Heart right ventricle (tissue), 16 donors: ENCODE measurements at regions not wholly inside any gene's neighbourhood (a gene's known extent, or its start where the extent isn't known, plus 50 kb on each side); places are given as distances from the start of the nearest gene placed in this dataset.

Experiments
- ATAC-seq, 8 donors: fragments of 200-7000 bp; cut with Tn5 transposase; one replicate each; pipeline ENCODE4 v1.9.1; 2020; ENCODE audit warnings: mild to moderate bottlenecking in 8 of 8, moderate library complexity in 8 of 8, moderate number of reproducible peaks in 1 of 8
- DNase-seq, 2 donors: peaks; one replicate each; pipeline ENCODE4 v3.0.0-alpha.2; 2020
- H3K27ac ChIP-seq, 10 donors: fragments of 200-600 bp; sonication (generic) in 2 of 10; one replicate each; pipeline versions ENCODE4 v1.5.0 to v1.8.0; 2020 to 2022; ENCODE audit warnings: mild to moderate bottlenecking in 3 of 10
- H3K27me3 ChIP-seq, 7 donors: fragments of 200-600 bp; one replicate each; pipeline ENCODE4 v1.8.0; 2021 to 2022; ENCODE audit warnings: mild to moderate bottlenecking in 2 of 7
- H3K36me3 ChIP-seq, 9 donors: fragments of 200-600 bp; sonication (generic) in 1 of 9; one replicate each; pipeline versions ENCODE4 v1.5.0 to v1.8.0; 2020 to 2022; ENCODE audit warnings: mild to moderate bottlenecking in 2 of 9
- H3K4me1 ChIP-seq, 9 donors: fragments of 200-600 bp; sonication (generic) in 1 of 9; one replicate each; pipeline versions ENCODE4 v1.5.0 to v1.8.0; 2020 to 2022; ENCODE audit warnings: mild to moderate bottlenecking in 4 of 9
- H3K4me3 ChIP-seq, 10 donors: fragments of 200-600 bp; sonication (generic) in 2 of 10; one replicate each; pipeline versions ENCODE4 v1.5.0 to v1.8.0; 2020 to 2022; ENCODE audit warnings: mild to moderate bottlenecking in 7 of 10, moderate library complexity in 2 of 10
- H3K9me3 ChIP-seq, 11 donors: fragments of 200-600 bp in 10 of 11; sonication (generic) in 2 of 11; one replicate each; pipeline versions ENCODE4 v1.5.0 to v1.8.0; 2013 to 2022; ENCODE audit warnings: mild to moderate bottlenecking in 2 of 11, control low read depth in 1 of 11, moderate library complexity in 1 of 11
- CTCF ChIP-seq, 9 donors: fragments of 200-600 bp; sonication (generic) in 2 of 9; IDR thresholded peaks; one replicate each; pipeline versions ENCODE4 v1.5.0 to v1.8.0; 2021 to 2022; ENCODE audit warnings: antibody characterized with exemption in 9 of 9, mild to moderate bottlenecking in 5 of 9, moderate library complexity in 1 of 9
- WGBS, 2 donors: extraction: QIAGEN DNeasy Blood & Tissue Kit; methylation state at CpG; one replicate each; pipeline ENCODE4 v1.1.7; 2013; ENCODE audit warnings: inconsistent platforms in 1 of 2; 5-methylcytosine and 5-hydroxymethylcytosine counted together
- intact Hi-C, 10 donors: fragments of 100-400 bp; cut with DNase I; formaldehyde crosslinking; loops; one replicate each; pipeline versions ENCODE4 v1.11.1 to v1.14.2; 2022
- donor health status: Arrhythmogenic right ventricular cardiomyopathy.
- donor health status: ischemic (EF 13 %, LVEDD 7.1; RV severe dilation, severe dysfunction).
- donor health status: healthy with polysubstance abuse.
- donor health status: DM: no; HTN: yes; CAD: no.
- donor health status: DM: no; HTN: no; CAD: no.
- donor health status: ischemic (EF 25% LVEDD 6.9; RV normal size, moderate dysfunction).
- donor health status: ischemic (EF 25% LVEDD 5.7; RV mildly dilated, moderate dysfunction).
- donor health status: healthy.
- donor health status: DM: yes; HTN: yes; CAD: no.
- donor health status: Ischemic cardiomyopathy.
- donor health status: ischemic (EF 35%, LVEDD 5.7; RV mildly dilated, moderate dysfunction).
- donor health status: nonischemic (EF 11% LVEDD 7.7; RV severe dilation, severe dysfunction).
- donor health status: DM: yes; HTN: yes; CAD: no.
- donor health status: PGD.
- donor health status: ischemic (EF 29% LVEDD 5.4; RV normal size, mild dysfunction).
- donor health status: nonischemic (EF 23%, LVEDD 6.1; RV moderate dilation, normal function).

- TF ChIP-seq CTCF (IDR thresholded peaks at IDR 0.05) = no peak
- DNase-seq (no peak), ATAC-seq (no peak)
- Histone ChIP-seq H3K4me3 (no peak overlapping the region), H3K36me3 (no peaks in the 10 kb centered on the region), H3K27me3 (peaks cover 0 to 18% (median 11%) of the 10 kb centered on the region in 7 donors), H3K27ac (no peak overlapping the region), H3K4me1 (peaks cover 0 to 8% (median 0%) of the 10 kb centered on the region in 9 donors), H3K9me3 (no peaks in the 10 kb centered on the region)
- WGBS, 2 donors = 77 to 81% methylated on average over 7 of the region's 7 CpGs
- intact Hi-C loops = loop anchor here in 9 of 10 donors (2.0 to 10.0 kb wide), 4 partner anchors 699 to 1081 kb away; no protein-coding TSS in a partner anchor
These were observed 304.2 kb downstream of the FBXO15 start for GRCh38 chr18:73843455-73843854.

GRCh38 chr18:73842795-73843394, 304.7 kb downstream of the FBXO15 start:
- Histone ChIP-seq H3K4me3 (peak overlapping the region in 3 of 10 donors; percentile 9 to 34 (median 16)), H3K36me3 (no peaks in the 10 kb centered on the region), H3K9me3 (no peaks in the 10 kb centered on the region), H3K27me3 (peaks cover 0 to 18% (median 11%) of the 10 kb centered on the region in 7 donors), H3K4me1 (peaks cover 0 to 11% (median 0%) of the 10 kb centered on the region in 9 donors), H3K27ac (no peak overlapping the region)
- intact Hi-C loops = loop anchor here in 9 of 10 donors (2.0 to 10.0 kb wide), 4 partner anchors 698 to 1081 kb away; no protein-coding TSS in a partner anchor
- WGBS, 2 donors = 9 to 12% methylated on average over 10 of the region's 10 CpGs
- peak; percentile 36 to 38 for DNase-seq
- ATAC-seq = peak in 1 of 8 donors; percentile 48
- peak; percentile 80 to 97 (median 95) for TF ChIP-seq CTCF (IDR thresholded peaks at IDR 0.05)

- peak in 3 of 9 donors; percentile 11 to 15 (median 12) for TF ChIP-seq CTCF (IDR thresholded peaks at IDR 0.05)
- intact Hi-C loops = loop anchor here in 9 of 10 donors (2.0 to 10.0 kb wide), 4 partner anchors 697 to 1079 kb away; no protein-coding TSS in a partner anchor
- no peak for DNase-seq
These were observed 306.0 kb downstream of the FBXO15 start for GRCh38 chr18:73841661-73842060.

GRCh38 chr18:73840319-73840945, 307.2 kb downstream of the FBXO15 start:
- intact Hi-C loops = loop anchor here in 8 of 10 donors (5.0 to 10.0 kb wide), 3 partner anchors 696 to 1078 kb away; no protein-coding TSS in a partner anchor
- no peak for TF ChIP-seq CTCF (IDR thresholded peaks at IDR 0.05)
- no peak overlapping the region for H3K4me3 ChIP-seq

More at GRCh38 chr18:73841661-73842060, 306.0 kb downstream of the FBXO15 start:
- WGBS, 2 donors = 76 to 90% methylated on average over 1 of the region's 1 CpG
- H3K9me3 ChIP-seq = no peaks in the 10 kb centered on the region
- no peak overlapping the region for H3K4me3 ChIP-seq
- H3K27me3 ChIP-seq = peaks cover 0 to 18% (median 11%) of the 10 kb centered on the region in 7 donors
- no peak overlapping the region for H3K27ac ChIP-seq
- H3K36me3 ChIP-seq = no peaks in the 10 kb centered on the region
- H3K4me1 ChIP-seq = peaks cover 0 to 11% (median 0%) of the 10 kb centered on the region in 9 donors
- no peak for ATAC-seq

More at GRCh38 chr18:73840319-73840945, 307.2 kb downstream of the FBXO15 start:
- WGBS, 2 donors = 85 to 92% methylated on average over 11 of the region's 11 CpGs
- peaks cover 0 to 11% (median 0%) of the 10 kb centered on the region in 9 donors for H3K4me1 ChIP-seq
- ATAC-seq (no peak), DNase-seq (no peak)
- H3K36me3 ChIP-seq = no peaks in the 10 kb centered on the region
- no peak overlapping the region for H3K27ac ChIP-seq
- H3K9me3 ChIP-seq = no peaks in the 10 kb centered on the region
- H3K27me3 ChIP-seq = peaks cover 0 to 15% (median 11%) of the 10 kb centered on the region in 7 donors
